ENCODE measurements at regions not wholly inside any gene's neighbourhood (a gene's known extent, or its start where the extent isn't known, plus 50 kb on each side); places are given as distances from the start of the nearest gene placed in this dataset.
"Not testable (repeated sequence)": the region's sequence is repeated elsewhere in the genome, so short reads cannot be mapped to it uniquely, and the experiment has no call there.

GRCh38 chr4:131742536-131743205 is 1406.4 kb upstream of the PCDH10 start:
- DNase-seq (ENCODE audit: low read depth) = not testable (repeated sequence)

- not testable (repeated sequence) for DNase-seq (ENCODE audit: low read depth)
These were observed 1405.7 kb upstream of the PCDH10 start for GRCh38 chr4:131743348-131743747.

GRCh38 chr4:131747203-131747602 is 1401.9 kb upstream of the PCDH10 start:
- DNase-seq (ENCODE audit: low read depth) = not testable (repeated sequence)

- DNase-seq (ENCODE audit: low read depth) = not testable (repeated sequence)
These were observed 1399.9 kb upstream of the PCDH10 start for GRCh38 chr4:131749224-131749623.

- DNase-seq (ENCODE audit: low read depth) = not testable (repeated sequence)
These were observed 1399.1 kb upstream of the PCDH10 start for GRCh38 chr4:131750006-131750405.

- DNase-seq (ENCODE audit: low read depth) = not testable (repeated sequence)
These were observed 1398.6 kb upstream of the PCDH10 start for GRCh38 chr4:131750469-131750868.

- not testable (repeated sequence) for DNase-seq (ENCODE audit: low read depth)
These were observed 1386.9 kb upstream of the PCDH10 start for GRCh38 chr4:131762234-131762633.

- DNase-seq (ENCODE audit: low read depth) = no peak
These were observed 1384.4 kb upstream of the PCDH10 start for GRCh38 chr4:131764730-131765129.

GRCh38 chr4:131774382-131774781 is 1374.7 kb upstream of the PCDH10 start:
- DNase-seq (ENCODE audit: low read depth) = not testable (repeated sequence)

- not testable (repeated sequence) for DNase-seq (ENCODE audit: low read depth)
These were observed 1338.5 kb upstream of the PCDH10 start for GRCh38 chr4:131810565-131810964.

Measured in forelimb muscle (tissue), 1 donor.